Cardiac muscle cell (in vitro differentiated cells and primary cell): ENCODE measurements at regions not wholly inside any gene's neighbourhood (a gene's known extent, or its start where the extent isn't known, plus 50 kb on each side); places are given as distances from the start of the nearest gene placed in this dataset.

Experiments used
- DNase-seq, 2 donors: peaks; one replicate each; pipeline versions ENCODE4 v3.0.0 to v3.0.0-alpha.2; 2010 to 2017; ENCODE audit warnings: low read depth in 1 of 2, low spot score in 1 of 2
- H3K27ac ChIP-seq: fragments of 200-600 bp; sonication (generic); 2 replicates; pipeline ENCODE4 v1.5.1; 2016
- H3K27me3 ChIP-seq: fragments of 200-600 bp; sonication (generic); 2 replicates; pipeline ENCODE4 v1.6.0; 2016; ENCODE audit warnings: control low read depth
- H3K36me3 ChIP-seq: fragments of 200-600 bp; sonication (generic); 2 replicates; pipeline ENCODE4 v1.5.1; 2016; ENCODE audit warnings: control low read depth
- H3K4me1 ChIP-seq: fragments of 200-600 bp; sonication (generic); 2 replicates; pipeline ENCODE4 v1.8.1; 2017; ENCODE audit warnings: low read depth, mild to moderate bottlenecking, mixed run types
- H3K4me3 ChIP-seq: fragments of 200-600 bp; sonication (generic); 2 replicates; pipeline ENCODE4 v1.5.1; 2016; ENCODE audit warnings: mild to moderate bottlenecking
- H3K9me3 ChIP-seq: fragments of 200-600 bp; sonication (generic); 2 replicates; pipeline ENCODE4 v1.5.1; 2017; ENCODE audit warnings: low read depth, mild to moderate bottlenecking, control low read depth
- CTCF ChIP-seq: IDR thresholded peaks from 2 replicates; pipeline ENCODE4 v1.5.1; 2012; ENCODE audit warnings: low read depth, mild to moderate bottlenecking, low read length

- no peak for DNase-seq
- Histone ChIP-seq H3K36me3 (no peaks in the 10 kb centered on the region), H3K4me1 (no peaks in the 10 kb centered on the region), H3K27me3 (no peaks in the 10 kb centered on the region), H3K4me3 (no peak overlapping the region), H3K9me3 (no peaks in the 10 kb centered on the region), H3K27ac (no peak overlapping the region)
- TF ChIP-seq CTCF, result no peak
These were observed 124.8 kb downstream of the HTR1A start for GRCh38 chr5:63837437-63837836.

GRCh38 chr5:63831381-63831780 is 130.9 kb downstream of the HTR1A start:
- DNase-seq, result no peak
- no peak overlapping the region for H3K27ac ChIP-seq
- TF ChIP-seq CTCF, result no peak

GRCh38 chr5:63825984-63826383 is 136.3 kb downstream of the HTR1A start:
- Histone ChIP-seq H3K4me1 (peaks cover 3% of the 10 kb centered on the region), H3K27ac (no peak overlapping the region), H3K27me3 (no peaks in the 10 kb centered on the region), H3K9me3 (no peaks in the 10 kb centered on the region), H3K4me3 (no peak overlapping the region), H3K36me3 (no peaks in the 10 kb centered on the region)
- no peak for DNase-seq
- no peak for TF ChIP-seq CTCF

More at GRCh38 chr5:63831381-63831780, 130.9 kb downstream of the HTR1A start:
- no peaks in the 10 kb centered on the region for H3K4me1 ChIP-seq
- no peaks in the 10 kb centered on the region for H3K27me3 ChIP-seq
- H3K4me3 ChIP-seq, result no peak overlapping the region
- H3K9me3 ChIP-seq, result no peaks in the 10 kb centered on the region
- no peaks in the 10 kb centered on the region for H3K36me3 ChIP-seq

- no peak for DNase-seq
- no peaks in the 10 kb centered on the region for H3K36me3 ChIP-seq
- H3K4me3 ChIP-seq, result no peak overlapping the region
- no peak overlapping the region for H3K27ac ChIP-seq
- H3K27me3 ChIP-seq, result no peaks in the 10 kb centered on the region
- H3K9me3 ChIP-seq, result no peaks in the 10 kb centered on the region
- H3K4me1 ChIP-seq, result peaks cover 18% of the 10 kb centered on the region
- TF ChIP-seq CTCF, result no peak
These were observed 138.7 kb downstream of the HTR1A start for GRCh38 chr5:63823583-63823982.

GRCh38 chr5:63822614-63823013 is 139.6 kb downstream of the HTR1A start:
- Histone ChIP-seq H3K4me1 (peaks cover 18% of the 10 kb centered on the region), H3K27me3 (no peaks in the 10 kb centered on the region), H3K36me3 (no peaks in the 10 kb centered on the region), H3K27ac (no peak overlapping the region), H3K4me3 (no peak overlapping the region), H3K9me3 (no peaks in the 10 kb centered on the region)
- no peak for DNase-seq
- no peak for TF ChIP-seq CTCF

- H3K4me3 ChIP-seq, result no peak overlapping the region
These were observed 141.7 kb downstream of the HTR1A start for GRCh38 chr5:63820577-63820976.

More at GRCh38 chr5:63820577-63820976, 141.7 kb downstream of the HTR1A start:
- DNase-seq, result peak in 1 of 2 donors; percentile 34
- Histone ChIP-seq H3K27ac (peak overlapping the region; percentile 81), H3K4me1 (peaks cover 18% of the 10 kb centered on the region), H3K36me3 (no peaks in the 10 kb centered on the region), H3K27me3 (no peaks in the 10 kb centered on the region), H3K9me3 (no peaks in the 10 kb centered on the region)
- TF ChIP-seq CTCF, result no peak
